ENCODE measurements at regions not wholly inside any gene's neighbourhood (a gene's known extent, or its start where the extent isn't known, plus 50 kb on each side); places are given as distances from the start of the nearest gene placed in this dataset.

- TF ChIP-seq CTCF (IDR thresholded peaks at IDR 0.05) (no peak), EP300 (IDR thresholded peaks at IDR 0.05) (no peak), POLR2AphosphoS5 (IDR thresholded peaks at IDR 0.05) (no peak)
Observed at GRCh38 chr9:99713838-99714306, 107.8 kb upstream of the NR4A3 start.
